ENCODE measurements at regions not wholly inside any gene's neighbourhood (a gene's known extent, or its start where the extent isn't known, plus 50 kb on each side); places are given as distances from the start of the nearest gene placed in this dataset.

GRCh38 chr15:92788196-92788595 is 111.9 kb upstream of the CHD2 start:
- TF ChIP-seq CTCF (IDR thresholded peaks at IDR 0.05) (no peak), POLR2A (IDR thresholded peaks at IDR 0.05) (no peak)
